HepG2 (cell line): ENCODE measurements at regions not wholly inside any gene's neighbourhood (a gene's known extent, or its start where the extent isn't known, plus 50 kb on each side); places are given as distances from the start of the nearest gene placed in this dataset.

Experiments
- ATAC-seq: fragments of 200-7000 bp; cut with Tn5 transposase; 3 replicates; pipeline ENCODE4 v1.9.1; 2020; ENCODE audit warnings: mild to moderate bottlenecking, moderate library complexity
- BruUV-seq: library from RNA; stranded (reverse); fragments of 400-500 nt; replicated peaks from 2 replicates; lab custom pipeline; 2021; lab: Mats Ljungman, UMichigan
- CTCF ChIA-PET: fragments of 300-600 bp; formaldehyde crosslinking; extraction: SDS; loops from one replicate; lab custom pipeline; 2021; ENCODE audit warnings: low total read pairs, inconsistent platforms, low intra/inter-chr PET ratio; lab: Yijun Ruan, JAX
- POLR2A ChIA-PET: fragments of 350-600 bp; sonication (Branson Sonifier 250); formaldehyde crosslinking; loops from one replicate; lab custom pipeline; 2020; ENCODE audit warnings: antibody characterized with exemption, inconsistent platforms; lab: Yijun Ruan, JAX
- DNase-seq: peaks from one replicate; pipeline ENCODE4 v3.0.0-alpha.2; 2015; ENCODE audit warnings: low spot score
- FAIRE-seq: peaks from 3 replicates; lab custom pipeline; 2011; peaks lifted over from hg19 to GRCh38; lab: Jason Lieb, UNC
- H2AFZ ChIP-seq: one replicate; pipeline ENCODE4 v1.6.1; 2011; ENCODE audit warnings: low read length, inconsistent platforms
- H3K27ac ChIP-seq: fragments of 300-600 bp; 3 replicates; pipeline ENCODE4 v1.8.0; 2011; ENCODE audit warnings: mixed run types, mild to moderate bottlenecking, mixed read lengths, low read length, inconsistent platforms; ENCODE audit not compliant: insufficient read depth; ENCODE audit errors: extremely low read length
- H3K27me3 ChIP-seq, 2 experiments: fragments of 200-600 bp in 1 of 2; 2 replicates in 1 of 2; 3 replicates in 1 of 2; pipeline versions ENCODE4 v1.6.0 to v1.8.0; 2011; ENCODE audit warnings: low read length in 2 of 2, mild to moderate bottlenecking in 2 of 2, moderate library complexity in 2 of 2, inconsistent platforms in 1 of 2; ENCODE audit not compliant: insufficient read depth in 2 of 2, control insufficient read depth in 1 of 2
- H3K36me3 ChIP-seq, 2 experiments: fragments of 200-600 bp in 1 of 2; replicated peaks in 1 of 2; 2 replicates in 1 of 2; 3 replicates in 1 of 2; pipeline versions ENCODE4 v1.5.1 to v1.8.0; 2011; ENCODE audit warnings: low read length in 2 of 2, inconsistent platforms in 1 of 2; ENCODE audit not compliant: insufficient read depth in 2 of 2, control insufficient read depth in 1 of 2
- H3K4me1 ChIP-seq: 2 replicates; pipeline ENCODE4 v1.5.1; 2012; ENCODE audit warnings: low read length, inconsistent platforms; ENCODE audit not compliant: insufficient read depth
- H3K4me2 ChIP-seq: 2 replicates; pipeline ENCODE4 v1.6.0; 2011; ENCODE audit warnings: low read depth, low read length, inconsistent platforms
- H3K4me3 ChIP-seq, 3 experiments: fragments of 200-600 bp in 1 of 3; sonication (generic), shearing (Covaris generic) in 1 of 3; replicated peaks in 1 of 3; 2 replicates each; pipeline ENCODE4 v1.5.1; 2011 to 2016; ENCODE audit warnings: low read length in 3 of 3, inconsistent platforms in 2 of 3, low read depth in 2 of 3, mild to moderate bottlenecking in 2 of 3, control low read depth in 1 of 3, mixed read lengths in 1 of 3; ENCODE audit not compliant: insufficient read depth in 1 of 3
- H3K79me2 ChIP-seq: one replicate; pipeline ENCODE4 v1.6.1; 2011; ENCODE audit warnings: low read length, inconsistent platforms; ENCODE audit not compliant: insufficient read depth
- H3K9ac ChIP-seq: 2 replicates; pipeline ENCODE4 v1.6.0; 2011; ENCODE audit warnings: mild to moderate bottlenecking, low read depth, low read length, inconsistent platforms; ENCODE audit not compliant: insufficient read depth
- H3K9me3 ChIP-seq: 2 replicates; pipeline ENCODE4 v1.5.1; 2012; ENCODE audit warnings: mild to moderate bottlenecking, low read length
- H4K20me1 ChIP-seq: 2 replicates; pipeline ENCODE4 v1.6.0; 2011; ENCODE audit warnings: inconsistent platforms, mild to moderate bottlenecking, low read length, moderate library complexity; ENCODE audit not compliant: insufficient read depth
- CTCF ChIP-seq: sonication (generic); formaldehyde crosslinking; IDR thresholded peaks from 2 replicates; pipeline ENCODE4 v1.5.0; 2020; ENCODE audit warnings: mild to moderate bottlenecking, missing genetic modification reagents, moderate library complexity
- FOXK1 ChIP-seq: sonication (generic); formaldehyde crosslinking; IDR thresholded peaks from 2 replicates; pipeline ENCODE4 v1.4.0; 2020; ENCODE audit warnings: low read depth, missing genetic modification reagents, borderline replicate concordance
- KDM6A ChIP-seq: IDR thresholded peaks from 2 replicates; pipeline ENCODE4 v1.6.1; 2016; ENCODE audit warnings: low read depth
- PRPF4 ChIP-seq: fragments of 200-400 bp; formaldehyde crosslinking; IDR thresholded peaks from 2 replicates; pipeline ENCODE4 v1.6.1; 2016; ENCODE audit warnings: low read length, low read depth; ENCODE audit not compliant: poor library complexity, severe bottlenecking
- RARA ChIP-seq: IDR thresholded peaks from 2 replicates; pipeline ENCODE4 v1.6.1; 2016; ENCODE audit warnings: missing genetic modification reagents, missing compliant biosample characterization
- REXO4 ChIP-seq: sonication (generic); formaldehyde crosslinking; IDR thresholded peaks from 2 replicates; pipeline ENCODE4 v1.8.0; 2022; ENCODE audit warnings: missing genetic modification reagents, mild to moderate bottlenecking, borderline replicate concordance
- SMAD1 ChIP-seq: sonication (generic); formaldehyde crosslinking; IDR thresholded peaks from 2 replicates; pipeline ENCODE4 v1.4.0; 2020; ENCODE audit warnings: missing genetic modification reagents, low read depth, mild to moderate bottlenecking, borderline replicate concordance
- SOX6 ChIP-seq, 2 experiments: fragments of 450-650 bp in 1 of 2; sonication (generic) in 1 of 2; formaldehyde crosslinking in 1 of 2; IDR thresholded peaks; 2 replicates each; pipeline versions ENCODE4 v1.4.0 to v1.6.1; 2017 to 2020; ENCODE audit warnings: antibody characterized with exemption in 1 of 2, mild to moderate bottlenecking in 1 of 2, missing genetic modification reagents in 1 of 2
- TFAP4 ChIP-seq: sonication (generic); IDR thresholded peaks from 2 replicates; pipeline ENCODE4 v1.6.1; 2016; ENCODE audit warnings: low read depth, borderline replicate concordance
- XRCC5 ChIP-seq: fragments of 200-400 bp; formaldehyde crosslinking; optimal IDR thresholded peaks from 2 replicates; pipeline ENCODE3; 2017; ENCODE audit warnings: mild to moderate bottlenecking, low read length
- ZBTB7B ChIP-seq: sonication (generic); formaldehyde crosslinking; IDR thresholded peaks from 2 replicates; pipeline ENCODE4 v1.4.0; 2020; ENCODE audit warnings: missing genetic modification reagents
- ZFP41 ChIP-seq: sonication (generic); formaldehyde crosslinking; IDR thresholded peaks from 2 replicates; pipeline ENCODE4 v1.4.0; 2020; ENCODE audit warnings: mild to moderate bottlenecking, missing genetic modification reagents, borderline replicate concordance
- ZNF782 ChIP-seq: sonication (generic); formaldehyde crosslinking; IDR thresholded peaks from 2 replicates; pipeline ENCODE4 v1.4.0; 2020; ENCODE audit warnings: missing genetic modification reagents, mild to moderate bottlenecking, borderline replicate concordance
- WGBS: methylation state at CpG from one replicate; pipeline ENCODE4 v1.1.6; 2017; ENCODE audit warnings: low lambda C conversion rate; 5-methylcytosine and 5-hydroxymethylcytosine counted together
- in situ Hi-C: cut with HindIII; loops from 2 replicates; pipeline ENCODE4 v1.10.0; 2017; ENCODE audit warnings: low pct_unique_long_range_greater_than_20kb; ENCODE audit not compliant: extremely low pct_ligation_motif_present
- intact Hi-C: fragments of 100-400 bp; cut with micrococcal nuclease; formaldehyde crosslinking; loops from one replicate; pipeline ENCODE4 v1.10.0; 2022; ENCODE audit not compliant: unreplicated experiment
- TF ChIP-seq, protein P1 (sequence below): sonication (generic); formaldehyde crosslinking; IDR thresholded peaks from 2 replicates; pipeline ENCODE4 v1.4.0; 2020; ENCODE audit warnings: missing genetic modification reagents
- TF ChIP-seq, protein P2 (sequence below): sonication (generic); formaldehyde crosslinking; IDR thresholded peaks from 2 replicates; pipeline ENCODE4 v1.5.1; 2020; ENCODE audit warnings: mild to moderate bottlenecking, missing genetic modification reagents, moderate library complexity

- no peak for FAIRE-seq
- TF ChIP-seq SMAD1 (CRISPR knock-in tag) (no peak), ZNF782 (CRISPR knock-in tag) (no peak), PRPF4 (no peak), XRCC5 (peak; percentile 44), ZFP41 (no peak), KDM6A (CRISPR knock-in tag) (no peak), REXO4 (CRISPR knock-in tag) (no peak), SOX6 (IDR thresholded peaks at IDR 0.05) (no peak), SOX6 (CRISPR knock-in tag; IDR thresholded peaks at IDR 0.05) (no peak), TFAP4 (peak; percentile 30; the same call in 1 of the 2 replicates), ZBTB7B (CRISPR knock-in tag) (0 out of 2 replicates have a peak, but pooled peaks have one; percentile 21), CTCF (CRISPR knock-in tag) (peak; percentile 55), FOXK1 (no peak), RARA (CRISPR knock-in tag) (no peak)
- TF ChIP-seq, protein P1, sequence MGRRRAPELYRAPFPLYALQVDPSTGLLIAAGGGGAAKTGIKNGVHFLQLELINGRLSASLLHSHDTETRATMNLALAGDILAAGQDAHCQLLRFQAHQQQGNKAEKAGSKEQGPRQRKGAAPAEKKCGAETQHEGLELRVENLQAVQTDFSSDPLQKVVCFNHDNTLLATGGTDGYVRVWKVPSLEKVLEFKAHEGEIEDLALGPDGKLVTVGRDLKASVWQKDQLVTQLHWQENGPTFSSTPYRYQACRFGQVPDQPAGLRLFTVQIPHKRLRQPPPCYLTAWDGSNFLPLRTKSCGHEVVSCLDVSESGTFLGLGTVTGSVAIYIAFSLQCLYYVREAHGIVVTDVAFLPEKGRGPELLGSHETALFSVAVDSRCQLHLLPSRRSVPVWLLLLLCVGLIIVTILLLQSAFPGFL (CRISPR knock-in tag), result no peak
- TF ChIP-seq, protein P2, sequence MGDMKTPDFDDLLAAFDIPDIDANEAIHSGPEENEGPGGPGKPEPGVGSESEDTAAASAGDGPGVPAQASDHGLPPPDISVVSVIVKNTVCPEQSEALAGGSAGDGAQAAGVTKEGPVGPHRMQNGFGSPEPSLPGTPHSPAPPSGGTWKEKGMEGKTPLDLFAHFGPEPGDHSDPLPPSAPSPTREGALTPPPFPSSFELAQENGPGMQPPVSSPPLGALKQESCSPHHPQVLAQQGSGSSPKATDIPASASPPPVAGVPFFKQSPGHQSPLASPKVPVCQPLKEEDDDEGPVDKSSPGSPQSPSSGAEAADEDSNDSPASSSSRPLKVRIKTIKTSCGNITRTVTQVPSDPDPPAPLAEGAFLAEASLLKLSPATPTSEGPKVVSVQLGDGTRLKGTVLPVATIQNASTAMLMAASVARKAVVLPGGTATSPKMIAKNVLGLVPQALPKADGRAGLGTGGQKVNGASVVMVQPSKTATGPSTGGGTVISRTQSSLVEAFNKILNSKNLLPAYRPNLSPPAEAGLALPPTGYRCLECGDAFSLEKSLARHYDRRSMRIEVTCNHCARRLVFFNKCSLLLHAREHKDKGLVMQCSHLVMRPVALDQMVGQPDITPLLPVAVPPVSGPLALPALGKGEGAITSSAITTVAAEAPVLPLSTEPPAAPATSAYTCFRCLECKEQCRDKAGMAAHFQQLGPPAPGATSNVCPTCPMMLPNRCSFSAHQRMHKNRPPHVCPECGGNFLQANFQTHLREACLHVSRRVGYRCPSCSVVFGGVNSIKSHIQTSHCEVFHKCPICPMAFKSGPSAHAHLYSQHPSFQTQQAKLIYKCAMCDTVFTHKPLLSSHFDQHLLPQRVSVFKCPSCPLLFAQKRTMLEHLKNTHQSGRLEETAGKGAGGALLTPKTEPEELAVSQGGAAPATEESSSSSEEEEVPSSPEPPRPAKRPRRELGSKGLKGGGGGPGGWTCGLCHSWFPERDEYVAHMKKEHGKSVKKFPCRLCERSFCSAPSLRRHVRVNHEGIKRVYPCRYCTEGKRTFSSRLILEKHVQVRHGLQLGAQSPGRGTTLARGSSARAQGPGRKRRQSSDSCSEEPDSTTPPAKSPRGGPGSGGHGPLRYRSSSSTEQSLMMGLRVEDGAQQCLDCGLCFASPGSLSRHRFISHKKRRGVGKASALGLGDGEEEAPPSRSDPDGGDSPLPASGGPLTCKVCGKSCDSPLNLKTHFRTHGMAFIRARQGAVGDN (CRISPR knock-in tag), result no peak
These were observed 161.0 kb downstream of the TEX36 start for GRCh38 chr10:125521721-125522680.

More at GRCh38 chr10:125521721-125522680, 161.0 kb downstream of the TEX36 start:
- in situ Hi-C loops, result no loop called here
- ATAC-seq (peak; percentile 69), DNase-seq (peak; percentile 23)
- ChIA-PET CTCF (no interaction called here), POLR2A (no interaction called here)
- no peaks in the 10 kb centered on the region; a peak in 1 of 5 replicates for H3K27me3 ChIP-seq
- no TSS peak for BruUV-seq
- H2AFZ ChIP-seq, result no peak overlapping the region
- H3K4me2 ChIP-seq, result no peak overlapping the region
- peaks cover 5% of the 10 kb centered on the region; the same call in 1 of the 2 replicates for H3K9me3 ChIP-seq
- WGBS, result 61% methylated on average over 10 of the region's 17 CpGs
- intact Hi-C loops, result no loop called here
- no peaks in the 10 kb centered on the region for H3K79me2 ChIP-seq
- no peaks in the 10 kb centered on the region for H4K20me1 ChIP-seq
- no peak overlapping the region for H3K9ac ChIP-seq
- H3K27ac ChIP-seq, result no peak overlapping the region
- no peak overlapping the region for H3K4me3 ChIP-seq
- H3K4me1 ChIP-seq, result no peaks in the 10 kb centered on the region
- no peaks in the 10 kb centered on the region for H3K36me3 ChIP-seq
